HL-60 (cell line): ENCODE measurements at regions not wholly inside any gene's neighbourhood (a gene's known extent, or its start where the extent isn't known, plus 50 kb on each side); places are given as distances from the start of the nearest gene placed in this dataset.

ENCODE experiments used
- DNase-seq, 2 experiments: peaks; one replicate each; pipeline ENCODE4 v3.0.0-alpha.2; 2010 to 2020; ENCODE audit warnings: low read depth in 1 of 2, low spot score in 1 of 2
- H3K27ac ChIP-seq: fragments of 250-450 bp; sonication (Bioruptor Pico); replicated peaks from 2 replicates; pipeline ENCODE4 v1.5.1; 2020; ENCODE audit warnings: mild to moderate bottlenecking, moderate library complexity
- H3K27me3 ChIP-seq: fragments of 250-450 bp; sonication (Bioruptor Pico); 2 replicates; pipeline ENCODE4 v1.5.1; 2021; ENCODE audit warnings: mild to moderate bottlenecking, moderate library complexity; ENCODE audit not compliant: insufficient read depth, poor library complexity, severe bottlenecking
- H3K4me3 ChIP-seq: replicated peaks from 2 replicates; pipeline ENCODE4 v1.5.1; 2011; ENCODE audit warnings: mild to moderate bottlenecking, control low read depth, low read length; ENCODE audit not compliant: insufficient read depth
- GABPA ChIP-seq: IDR thresholded peaks from 2 replicates; pipeline ENCODE4 v1.6.1; 2012; ENCODE audit warnings: low read depth
- POLR2AphosphoS5 ChIP-seq: IDR thresholded peaks from 2 replicates; pipeline ENCODE4 v1.6.1; 2012; ENCODE audit warnings: low read depth
- SPI1 ChIP-seq: IDR thresholded peaks from 2 replicates; pipeline ENCODE4 v1.6.1; 2012; ENCODE audit warnings: low read depth, mild to moderate bottlenecking, borderline replicate concordance
- TF ChIP-seq, protein P1 (sequence below): IDR thresholded peaks from 2 replicates; pipeline ENCODE4 v1.6.1; 2012; ENCODE audit warnings: low read depth; ENCODE audit not compliant: insufficient replicate concordance
- TF ChIP-seq, protein P2 (sequence below): IDR thresholded peaks from one replicate; pipeline ENCODE4 v1.5.1; 2011; ENCODE audit warnings: low read length, control low read depth, inconsistent platforms; ENCODE audit not compliant: insufficient read depth

GRCh38 chr4:14110407-14110806 lies 482.9 kb upstream of the BOD1L1 start:
- H3K4me3 ChIP-seq = no peak overlapping the region
- DNase-seq = no peak
- TF ChIP-seq GABPA (no peak), SPI1 (no peak), POLR2AphosphoS5 (no peak)
- TF ChIP-seq, protein P1, sequence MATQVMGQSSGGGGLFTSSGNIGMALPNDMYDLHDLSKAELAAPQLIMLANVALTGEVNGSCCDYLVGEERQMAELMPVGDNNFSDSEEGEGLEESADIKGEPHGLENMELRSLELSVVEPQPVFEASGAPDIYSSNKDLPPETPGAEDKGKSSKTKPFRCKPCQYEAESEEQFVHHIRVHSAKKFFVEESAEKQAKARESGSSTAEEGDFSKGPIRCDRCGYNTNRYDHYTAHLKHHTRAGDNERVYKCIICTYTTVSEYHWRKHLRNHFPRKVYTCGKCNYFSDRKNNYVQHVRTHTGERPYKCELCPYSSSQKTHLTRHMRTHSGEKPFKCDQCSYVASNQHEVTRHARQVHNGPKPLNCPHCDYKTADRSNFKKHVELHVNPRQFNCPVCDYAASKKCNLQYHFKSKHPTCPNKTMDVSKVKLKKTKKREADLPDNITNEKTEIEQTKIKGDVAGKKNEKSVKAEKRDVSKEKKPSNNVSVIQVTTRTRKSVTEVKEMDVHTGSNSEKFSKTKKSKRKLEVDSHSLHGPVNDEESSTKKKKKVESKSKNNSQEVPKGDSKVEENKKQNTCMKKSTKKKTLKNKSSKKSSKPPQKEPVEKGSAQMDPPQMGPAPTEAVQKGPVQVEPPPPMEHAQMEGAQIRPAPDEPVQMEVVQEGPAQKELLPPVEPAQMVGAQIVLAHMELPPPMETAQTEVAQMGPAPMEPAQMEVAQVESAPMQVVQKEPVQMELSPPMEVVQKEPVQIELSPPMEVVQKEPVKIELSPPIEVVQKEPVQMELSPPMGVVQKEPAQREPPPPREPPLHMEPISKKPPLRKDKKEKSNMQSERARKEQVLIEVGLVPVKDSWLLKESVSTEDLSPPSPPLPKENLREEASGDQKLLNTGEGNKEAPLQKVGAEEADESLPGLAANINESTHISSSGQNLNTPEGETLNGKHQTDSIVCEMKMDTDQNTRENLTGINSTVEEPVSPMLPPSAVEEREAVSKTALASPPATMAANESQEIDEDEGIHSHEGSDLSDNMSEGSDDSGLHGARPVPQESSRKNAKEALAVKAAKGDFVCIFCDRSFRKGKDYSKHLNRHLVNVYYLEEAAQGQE = no peak
- TF ChIP-seq, protein P2, sequence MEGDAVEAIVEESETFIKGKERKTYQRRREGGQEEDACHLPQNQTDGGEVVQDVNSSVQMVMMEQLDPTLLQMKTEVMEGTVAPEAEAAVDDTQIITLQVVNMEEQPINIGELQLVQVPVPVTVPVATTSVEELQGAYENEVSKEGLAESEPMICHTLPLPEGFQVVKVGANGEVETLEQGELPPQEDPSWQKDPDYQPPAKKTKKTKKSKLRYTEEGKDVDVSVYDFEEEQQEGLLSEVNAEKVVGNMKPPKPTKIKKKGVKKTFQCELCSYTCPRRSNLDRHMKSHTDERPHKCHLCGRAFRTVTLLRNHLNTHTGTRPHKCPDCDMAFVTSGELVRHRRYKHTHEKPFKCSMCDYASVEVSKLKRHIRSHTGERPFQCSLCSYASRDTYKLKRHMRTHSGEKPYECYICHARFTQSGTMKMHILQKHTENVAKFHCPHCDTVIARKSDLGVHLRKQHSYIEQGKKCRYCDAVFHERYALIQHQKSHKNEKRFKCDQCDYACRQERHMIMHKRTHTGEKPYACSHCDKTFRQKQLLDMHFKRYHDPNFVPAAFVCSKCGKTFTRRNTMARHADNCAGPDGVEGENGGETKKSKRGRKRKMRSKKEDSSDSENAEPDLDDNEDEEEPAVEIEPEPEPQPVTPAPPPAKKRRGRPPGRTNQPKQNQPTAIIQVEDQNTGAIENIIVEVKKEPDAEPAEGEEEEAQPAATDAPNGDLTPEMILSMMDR = no peak

DNA sequence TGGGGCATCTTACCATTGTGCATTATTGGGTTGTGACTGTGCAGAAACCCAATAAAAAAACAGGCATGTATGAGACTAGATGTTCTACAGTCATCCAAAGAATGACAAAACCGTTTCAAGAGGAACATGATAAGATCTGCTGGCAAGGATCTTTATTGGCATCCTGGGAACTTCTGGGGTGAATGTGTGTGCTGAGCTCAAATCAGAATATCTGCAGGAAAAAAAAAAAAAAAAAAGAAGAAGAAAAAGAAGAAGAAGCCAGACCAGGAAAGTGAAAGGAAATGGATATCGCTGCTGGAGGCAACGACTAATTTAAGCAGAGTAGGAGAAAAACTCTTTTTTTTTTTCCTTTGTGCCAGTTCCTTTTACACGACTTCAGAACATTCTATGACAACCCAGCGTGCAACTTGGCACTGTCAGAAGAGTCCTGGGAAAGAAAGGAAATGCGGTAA lies 484.2 kb upstream of the BOD1L1 start:
- TF ChIP-seq, protein P2 = no peak
- TF ChIP-seq, protein P1 = no peak
- TF ChIP-seq GABPA = no peak
- Histone ChIP-seq H3K27me3 (no peaks in the 10 kb centered on the region), H3K27ac (no peak overlapping the region), H3K4me3 (no peak overlapping the region)
- no peak for DNase-seq

More at GRCh38 chr4:14110407-14110806, 482.9 kb upstream of the BOD1L1 start:
- no peaks in the 10 kb centered on the region for H3K27me3 ChIP-seq
- H3K27ac ChIP-seq = no peak overlapping the region

GRCh38 chr4:14115106-14115505 lies 487.6 kb upstream of the BOD1L1 start:
- H3K4me3 ChIP-seq = no peak overlapping the region
- no peaks in the 10 kb centered on the region for H3K27me3 ChIP-seq
- no peak for DNase-seq
- no peak overlapping the region for H3K27ac ChIP-seq
- TF ChIP-seq, protein P2 = no peak
- no peak for TF ChIP-seq GABPA
- TF ChIP-seq POLR2AphosphoS5 = no peak
- TF ChIP-seq, protein P1 = no peak
- no peak for TF ChIP-seq SPI1
